ENCODE measurements at regions not wholly inside any gene's neighbourhood (a gene's known extent, or its start where the extent isn't known, plus 50 kb on each side); places are given as distances from the start of the nearest gene placed in this dataset.
"Not testable (repeated sequence)": the region's sequence is repeated elsewhere in the genome, so short reads cannot be mapped to it uniquely, and the experiment has no call there.

DNA sequence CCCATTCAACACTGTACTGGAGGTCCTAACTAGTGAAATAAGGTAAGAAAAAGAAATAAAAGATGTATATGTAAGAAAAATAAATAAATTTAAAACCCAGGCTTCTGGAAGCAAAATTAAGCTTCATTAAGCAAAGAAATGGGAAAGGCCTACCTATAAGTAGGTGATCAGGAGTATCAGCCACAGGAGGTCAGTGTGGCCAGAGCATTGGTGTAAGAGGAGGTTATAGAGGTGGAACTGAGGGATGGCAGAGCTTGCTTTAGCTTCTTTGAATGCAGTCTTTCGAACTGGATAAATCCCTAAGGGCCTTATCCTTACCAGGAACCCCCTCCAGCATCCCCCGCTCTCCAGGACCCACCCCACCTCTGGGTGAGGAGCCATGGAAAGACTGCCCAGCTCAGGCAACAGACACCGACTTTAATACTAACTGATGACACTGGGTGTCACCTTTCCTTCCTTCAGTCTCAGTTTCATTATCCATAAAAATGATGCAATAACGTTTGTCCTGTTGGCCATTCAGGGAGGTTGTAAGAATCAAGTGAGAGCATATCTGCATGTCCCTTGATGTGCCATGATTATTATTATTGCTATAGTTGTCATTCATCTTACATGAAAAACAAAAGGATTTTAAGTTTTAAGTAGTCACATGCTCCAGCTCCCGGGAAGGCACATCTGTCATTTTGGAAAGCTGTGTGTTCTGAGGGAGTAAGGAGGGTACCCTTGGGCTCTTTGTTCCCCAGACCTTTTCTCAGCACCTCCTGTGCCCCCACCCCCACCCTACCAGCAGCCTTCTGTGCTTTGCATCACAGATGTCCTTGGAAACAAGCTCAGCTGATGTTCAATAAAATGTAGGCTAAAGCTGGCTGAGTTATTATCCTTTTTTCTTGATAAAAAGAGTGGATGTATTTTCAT, 50.8 kb upstream of the CTNNA1 start:
- DNase-seq (ENCODE audit: low spot score) = no peak

GRCh38 chr5:138701678-138702077, 51.5 kb upstream of the CTNNA1 start:
- no peak for DNase-seq (ENCODE audit: low spot score)

DNA sequence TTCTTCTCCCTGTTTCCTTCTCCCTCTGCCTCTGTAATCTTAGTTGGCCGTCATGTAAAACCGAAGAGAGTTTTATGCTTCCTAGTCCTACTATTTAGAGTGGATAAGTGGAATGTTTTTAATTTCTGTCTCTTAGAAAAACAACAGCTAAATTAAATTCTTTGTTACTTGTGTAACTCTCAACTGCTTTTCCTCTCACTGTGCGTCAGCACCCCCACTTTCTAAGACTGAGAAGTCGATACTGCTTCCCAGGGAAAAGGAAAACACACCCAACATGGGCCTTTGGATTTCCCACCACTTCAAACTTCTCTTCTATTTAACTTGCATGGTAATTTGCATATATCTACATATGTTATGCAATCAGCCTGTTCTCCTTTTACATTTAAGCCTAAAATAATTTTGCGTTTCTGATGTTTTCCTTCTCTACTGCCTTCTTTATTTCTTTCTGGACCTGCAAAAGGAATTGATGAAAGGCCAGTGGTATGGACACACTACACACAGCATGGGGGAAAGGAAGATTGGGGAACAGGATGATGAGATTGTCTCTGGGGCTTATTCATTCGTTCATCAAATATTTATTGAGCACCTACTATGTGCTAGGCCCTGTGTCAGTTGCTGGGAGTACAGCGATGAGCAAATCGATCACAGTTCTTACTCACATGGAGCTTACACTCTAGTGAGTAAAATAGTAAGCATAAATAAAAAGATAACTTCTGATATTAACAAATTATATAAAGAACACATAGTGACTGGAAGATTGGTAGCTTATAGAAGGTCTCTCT, 52.5 kb upstream of the CTNNA1 start:
- DNase-seq (ENCODE audit: low spot score) = no peak

GRCh38 chr5:138699482-138699881, 53.7 kb upstream of the CTNNA1 start:
- no peak for DNase-seq (ENCODE audit: low spot score)

GRCh38 chr5:138698713-138699112, 54.5 kb upstream of the CTNNA1 start:
- no peak for DNase-seq (ENCODE audit: low spot score)

GRCh38 chr5:138697720-138698360, 55.4 kb upstream of the CTNNA1 start:
- no peak for DNase-seq (ENCODE audit: low spot score)

GRCh38 chr5:138696501-138696900, 56.7 kb upstream of the CTNNA1 start:
- peak; percentile 21 for DNase-seq (ENCODE audit: low spot score)

- DNase-seq (ENCODE audit: low spot score) = no peak
Measured at GRCh38 chr5:138695781-138696180, 57.4 kb upstream of the CTNNA1 start.

GRCh38 chr5:138694146-138694545, 59.1 kb upstream of the CTNNA1 start:
- no peak for DNase-seq (ENCODE audit: low spot score)

DNA sequence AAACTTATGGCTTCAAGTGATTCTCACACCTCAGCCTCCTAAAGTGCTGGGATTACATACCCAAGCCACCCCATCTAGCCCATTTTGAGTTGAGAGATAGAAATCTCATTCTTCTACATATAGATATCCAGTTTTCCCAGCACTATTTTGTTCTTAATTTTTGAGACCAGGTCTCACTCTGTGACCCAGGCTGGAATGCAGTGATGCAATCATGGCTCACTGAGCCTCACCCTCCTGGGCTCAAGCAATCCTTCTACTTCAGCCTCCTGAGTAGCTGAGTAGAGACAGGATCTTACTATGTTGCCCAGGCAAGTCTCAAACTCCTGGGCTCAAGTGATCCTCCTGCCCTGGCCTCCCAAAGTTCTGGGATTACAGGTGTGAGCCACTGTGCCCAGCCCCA, 60.9 kb upstream of the CTNNA1 start:
- DNase-seq (ENCODE audit: low spot score) = no peak

DNA sequence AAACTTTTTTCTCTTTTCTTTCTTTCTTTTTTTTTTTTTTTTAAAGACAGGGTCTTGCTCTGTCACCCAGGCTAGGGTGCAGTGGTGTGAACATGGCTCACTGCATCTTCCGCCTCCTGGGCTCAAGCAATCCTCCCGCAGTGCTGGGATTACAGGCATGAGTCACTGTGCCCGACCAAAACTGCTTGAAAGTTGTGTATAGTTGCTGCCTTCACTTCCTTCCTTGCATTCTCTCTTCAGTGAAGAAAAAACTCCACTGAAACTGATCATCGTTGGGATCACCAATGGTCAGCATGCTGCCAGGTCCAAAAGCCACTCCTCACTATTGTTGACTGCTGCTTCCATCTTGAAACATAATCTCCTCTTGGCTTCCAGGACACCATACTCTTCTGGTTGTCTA, 66.6 kb upstream of the CTNNA1 start:
- DNase-seq (ENCODE audit: low spot score) = no peak

DNA sequence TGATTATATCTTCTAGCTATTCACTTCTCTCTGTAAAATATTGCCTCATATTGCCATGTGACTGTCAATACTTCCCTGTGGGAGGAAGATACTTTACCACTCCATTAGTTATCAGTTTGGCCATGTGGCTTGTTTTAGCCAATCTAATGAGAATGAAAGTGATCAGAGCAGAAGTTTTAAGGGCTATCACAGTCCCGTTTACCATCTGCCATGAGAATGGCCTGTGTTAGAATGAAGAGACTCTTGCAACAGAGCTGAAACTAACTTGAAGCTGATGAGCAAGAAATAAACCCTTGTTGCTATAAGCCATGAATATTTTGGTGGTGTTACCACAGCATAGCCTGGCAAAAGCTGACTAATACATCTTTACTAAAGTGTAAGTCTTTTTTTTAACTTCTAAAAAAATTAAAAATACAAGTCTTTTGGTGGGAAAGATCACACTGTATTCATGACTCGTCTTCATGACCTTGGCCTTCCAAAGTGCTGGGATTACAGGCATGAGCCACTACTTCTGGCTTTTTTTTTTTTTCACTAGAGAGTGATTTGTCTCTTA, 68.0 kb upstream of the CTNNA1 start:
- no peak for DNase-seq (ENCODE audit: low spot score)

GRCh38 chr5:138682462-138682861, 70.8 kb upstream of the CTNNA1 start:
- not testable (repeated sequence) for DNase-seq (ENCODE audit: low spot score)

DNA sequence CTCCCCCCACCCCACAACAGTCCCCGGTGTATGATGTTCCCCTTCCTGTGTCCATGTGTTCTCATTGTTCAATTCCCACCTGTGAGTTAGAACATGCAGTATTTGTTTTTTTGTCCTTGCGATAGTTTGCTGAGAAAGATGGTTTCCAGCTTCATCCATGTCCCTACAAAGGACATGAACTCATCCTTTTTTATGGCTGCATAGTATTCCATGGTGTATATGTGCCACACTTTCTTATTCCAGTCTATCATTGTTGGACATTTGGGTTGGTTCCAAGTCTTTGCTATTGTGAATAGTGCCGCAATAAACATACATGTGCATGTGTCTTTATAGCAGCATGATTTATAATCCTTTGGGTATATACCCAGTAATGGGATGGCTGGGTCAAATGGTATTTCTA, 74.4 kb upstream of the CTNNA1 start:
- not testable (repeated sequence) for DNase-seq (ENCODE audit: low spot score)

- DNase-seq (ENCODE audit: low spot score) = no peak
Measured at GRCh38 chr5:138677782-138678181, 75.4 kb upstream of the CTNNA1 start.

- DNase-seq (ENCODE audit: low spot score) = no peak
Measured at GRCh38 chr5:138676556-138677193, 76.5 kb upstream of the CTNNA1 start.

DNA sequence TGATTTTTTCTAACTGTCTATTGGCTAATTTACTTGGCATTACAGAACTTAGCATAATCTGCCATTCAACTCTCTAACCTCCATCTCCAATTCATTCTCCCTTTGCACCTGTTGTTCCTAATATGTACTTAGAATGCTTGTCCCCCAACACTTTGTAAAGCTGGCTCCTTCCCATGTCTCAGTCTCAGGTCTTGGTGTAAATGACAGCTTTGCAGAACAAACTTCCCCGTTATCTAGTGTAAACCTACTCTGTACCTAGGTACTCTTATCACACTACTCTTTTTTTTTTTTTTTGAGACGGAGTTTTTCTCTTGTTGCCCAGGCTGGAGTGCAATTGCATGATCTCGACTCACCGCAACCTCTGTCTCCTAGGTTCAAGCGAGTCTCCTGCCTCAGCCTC, 77.2 kb upstream of the CTNNA1 start:
- DNase-seq (ENCODE audit: low spot score) = no peak

GRCh38 chr5:138668451-138669380, 84.5 kb upstream of the CTNNA1 start:
- no peak for DNase-seq (ENCODE audit: low spot score)

- DNase-seq (ENCODE audit: low spot score) = not testable (repeated sequence)
Measured at GRCh38 chr5:138667782-138668331, 85.4 kb upstream of the CTNNA1 start.

GRCh38 chr5:138666226-138666742, 86.9 kb upstream of the CTNNA1 start:
- no peak for DNase-seq (ENCODE audit: low spot score)

Measured in AG08395 (cell line).